C4-2B (cell line): ENCODE measurements at regions not wholly inside any gene's neighbourhood (a gene's known extent, or its start where the extent isn't known, plus 50 kb on each side); places are given as distances from the start of the nearest gene placed in this dataset.
"Not testable (repeated sequence)": the region's sequence is repeated elsewhere in the genome, so short reads cannot be mapped to it uniquely, and the experiment has no call there.

Source experiments
- H3K27ac ChIP-seq: fragments of 450-650 bp; 2 replicates; pipeline ENCODE4 v1.5.1; 2017
- CTCF ChIP-seq: fragments of 450-650 bp; conservative IDR thresholded peaks from 2 replicates; pipeline ENCODE4 v1.5.1; 2017; ENCODE audit warnings: mild to moderate bottlenecking
- ZFX ChIP-seq: fragments of 450-650 bp; IDR thresholded peaks from 2 replicates; pipeline ENCODE4 v1.6.1; 2017

GRCh38 chr14:104419865-104420505 is 159.6 kb upstream of the C14orf180 start:
- no peak overlapping the region for H3K27ac ChIP-seq
- no peak for TF ChIP-seq ZFX
- no peak for TF ChIP-seq CTCF

- H3K27ac ChIP-seq, result not testable (repeated sequence)
These were observed 159.0 kb upstream of the C14orf180 start for GRCh38 chr14:104420523-104420922.

GRCh38 chr14:104420990-104421389 is 158.6 kb upstream of the C14orf180 start:
- no peak for TF ChIP-seq CTCF
- no peak for TF ChIP-seq ZFX
- H3K27ac ChIP-seq, result no peak overlapping the region

GRCh38 chr14:104421401-104421821 is 158.2 kb upstream of the C14orf180 start:
- no peak for TF ChIP-seq ZFX
- TF ChIP-seq CTCF, result no peak
- H3K27ac ChIP-seq, result no peak overlapping the region

GRCh38 chr14:104421892-104422828 is 157.4 kb upstream of the C14orf180 start:
- TF ChIP-seq ZFX (no peak), CTCF (no peak)
- H3K27ac ChIP-seq, result no peak overlapping the region

- no peak for TF ChIP-seq CTCF
- no peak for TF ChIP-seq ZFX
These were observed 156.5 kb upstream of the C14orf180 start for GRCh38 chr14:104422837-104423681.

GRCh38 chr14:104423701-104424405 is 155.7 kb upstream of the C14orf180 start:
- TF ChIP-seq ZFX (no peak), CTCF (no peak)
- no peak overlapping the region for H3K27ac ChIP-seq

More at GRCh38 chr14:104422837-104423681, 156.5 kb upstream of the C14orf180 start:
- no peak overlapping the region for H3K27ac ChIP-seq
